ENCODE measurements at regions not wholly inside any gene's neighbourhood (a gene's known extent, or its start where the extent isn't known, plus 50 kb on each side); places are given as distances from the start of the nearest gene placed in this dataset.

DNA sequence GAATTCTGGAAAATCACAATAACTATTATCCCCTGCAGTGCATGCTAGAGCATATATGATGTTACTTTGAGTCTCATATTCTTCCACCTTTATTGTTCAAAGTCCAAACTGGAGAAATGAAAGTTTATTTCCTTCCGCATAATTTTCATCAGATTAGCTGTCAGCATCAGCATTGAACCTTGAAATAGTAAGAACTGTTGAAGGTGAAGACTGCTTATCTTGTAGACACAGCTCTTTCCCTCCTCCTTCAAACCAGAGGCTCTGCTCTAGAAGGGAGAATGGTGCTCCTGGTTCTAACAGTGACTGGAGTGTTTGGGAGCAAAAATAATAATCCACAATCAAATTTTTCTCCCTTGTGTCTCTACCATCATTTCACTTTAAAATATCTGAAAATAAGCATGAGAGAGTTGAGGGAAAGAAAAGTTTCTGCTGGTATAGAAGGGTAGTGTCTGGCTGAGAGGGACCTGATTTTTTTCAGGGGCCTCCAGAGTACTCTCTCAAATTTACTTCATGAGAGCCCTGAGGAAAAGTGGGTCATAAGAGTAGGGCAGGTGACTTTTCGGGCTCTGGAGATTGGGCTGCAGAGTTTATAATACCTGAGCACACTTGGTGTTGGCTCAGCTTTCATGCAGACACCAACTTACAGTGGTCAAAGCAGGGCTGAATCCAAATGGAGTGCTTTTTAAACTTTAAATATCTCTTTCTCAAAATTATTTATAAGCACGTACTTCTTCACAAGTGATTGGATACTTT, 170.4 kb downstream of the ZDHHC21 start:
- Histone ChIP-seq H3K36me3 (no peaks in the 10 kb centered on the region), H3K27ac (replicated peaks in 1 of 4) (no peak overlapping the region), H3K27me3 (no peaks in the 10 kb centered on the region), H3K4me3 (no peak overlapping the region), H3K4me1 (no peaks in the 10 kb centered on the region), H3K9me3 (no peaks in the 10 kb centered on the region)
- TF ChIP-seq EP300 (IDR thresholded peaks at IDR 0.05) (no peak), POLR2A (IDR thresholded peaks at IDR 0.05; ENCODE audit: low read depth) (no peak), POLR2AphosphoS5 (IDR thresholded peaks at IDR 0.05) (no peak)
- TF ChIP-seq, protein P1, sequence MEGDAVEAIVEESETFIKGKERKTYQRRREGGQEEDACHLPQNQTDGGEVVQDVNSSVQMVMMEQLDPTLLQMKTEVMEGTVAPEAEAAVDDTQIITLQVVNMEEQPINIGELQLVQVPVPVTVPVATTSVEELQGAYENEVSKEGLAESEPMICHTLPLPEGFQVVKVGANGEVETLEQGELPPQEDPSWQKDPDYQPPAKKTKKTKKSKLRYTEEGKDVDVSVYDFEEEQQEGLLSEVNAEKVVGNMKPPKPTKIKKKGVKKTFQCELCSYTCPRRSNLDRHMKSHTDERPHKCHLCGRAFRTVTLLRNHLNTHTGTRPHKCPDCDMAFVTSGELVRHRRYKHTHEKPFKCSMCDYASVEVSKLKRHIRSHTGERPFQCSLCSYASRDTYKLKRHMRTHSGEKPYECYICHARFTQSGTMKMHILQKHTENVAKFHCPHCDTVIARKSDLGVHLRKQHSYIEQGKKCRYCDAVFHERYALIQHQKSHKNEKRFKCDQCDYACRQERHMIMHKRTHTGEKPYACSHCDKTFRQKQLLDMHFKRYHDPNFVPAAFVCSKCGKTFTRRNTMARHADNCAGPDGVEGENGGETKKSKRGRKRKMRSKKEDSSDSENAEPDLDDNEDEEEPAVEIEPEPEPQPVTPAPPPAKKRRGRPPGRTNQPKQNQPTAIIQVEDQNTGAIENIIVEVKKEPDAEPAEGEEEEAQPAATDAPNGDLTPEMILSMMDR (IDR thresholded peaks at IDR 0.05) = no peak
- DNase-seq (ENCODE audit: extremely low spot score) = no peak
- intact Hi-C loops (cut with DNase I) = no loop called here
- 89% methylated on average over 3 of the region's 3 CpGs for WGBS

DNA sequence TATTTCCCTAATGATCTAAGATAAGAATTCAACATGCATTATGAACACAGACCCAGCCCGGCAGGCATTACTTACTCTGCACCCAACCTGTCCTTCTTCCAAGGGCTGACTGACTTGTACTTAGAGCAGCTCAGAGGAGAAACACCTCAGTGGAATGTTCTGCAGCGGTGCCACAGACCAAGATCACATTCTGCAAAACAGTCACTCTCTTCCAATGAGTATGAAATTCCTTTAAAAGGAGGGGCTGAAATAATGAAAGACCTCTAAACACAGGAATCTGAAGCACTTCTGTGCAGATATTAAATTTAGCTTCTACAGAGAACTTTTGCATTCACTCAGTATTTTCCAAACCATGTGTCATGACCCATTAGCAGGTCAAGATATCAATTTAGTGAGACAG, 172.9 kb downstream of the ZDHHC21 start:
- no peak overlapping the region for H3K4me3 ChIP-seq
- TF ChIP-seq, protein P1 (IDR thresholded peaks at IDR 0.05) = no peak
- TF ChIP-seq POLR2AphosphoS5 (IDR thresholded peaks at IDR 0.05) (no peak), EP300 (IDR thresholded peaks at IDR 0.05) (no peak), POLR2A (IDR thresholded peaks at IDR 0.05; ENCODE audit: low read depth) (no peak)
- H3K4me1 ChIP-seq = no peaks in the 10 kb centered on the region
- DNase-seq (ENCODE audit: extremely low spot score) = no peak
- H3K27ac ChIP-seq (replicated peaks in 1 of 4) = no peak overlapping the region
- WGBS = 90% methylated on average over 2 of the region's 2 CpGs
- H3K9me3 ChIP-seq = no peaks in the 10 kb centered on the region
- H3K27me3 ChIP-seq = no peaks in the 10 kb centered on the region
- no peaks in the 10 kb centered on the region for H3K36me3 ChIP-seq
- intact Hi-C loops (cut with DNase I) = no loop called here

DNA sequence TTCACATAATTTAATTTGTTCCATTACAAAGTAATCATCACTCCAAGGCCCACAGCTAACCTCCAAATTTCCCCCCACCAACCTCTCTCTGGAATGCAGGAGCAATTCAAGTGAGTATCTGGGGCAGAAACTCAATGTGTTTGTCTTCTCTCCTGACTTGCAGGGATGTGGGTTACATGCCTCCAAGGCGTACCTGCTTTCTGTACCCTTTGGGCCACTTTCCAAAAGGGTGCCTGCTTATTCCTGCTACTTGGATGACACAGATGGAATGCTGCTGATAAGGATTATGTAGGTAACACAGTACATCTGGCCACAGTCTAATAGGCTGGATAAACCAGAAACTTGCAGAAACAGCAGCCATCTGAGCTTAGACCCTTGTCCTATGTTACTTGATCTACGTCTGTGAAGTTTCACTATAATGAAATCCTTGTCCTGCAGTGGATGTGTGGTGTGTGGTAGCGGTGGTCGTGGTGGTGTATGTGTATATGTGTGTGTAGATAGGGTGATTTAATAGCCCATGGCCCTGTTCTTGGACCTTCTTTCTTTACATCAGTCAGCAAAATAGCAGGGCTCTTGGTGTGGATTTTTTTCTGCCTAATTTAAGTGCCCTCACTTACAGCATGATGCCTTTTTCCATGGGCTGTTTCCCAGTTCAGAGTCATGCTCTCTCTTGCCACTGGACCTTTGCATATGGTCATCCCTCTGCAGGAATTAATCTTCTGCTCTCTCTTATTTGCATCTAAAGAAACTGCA, 175.9 kb downstream of the ZDHHC21 start:
- intact Hi-C loops (cut with DNase I) = no loop called here
- Histone ChIP-seq H3K27ac (replicated peaks in 1 of 4) (no peak overlapping the region), H3K9me3 (no peaks in the 10 kb centered on the region), H3K36me3 (no peaks in the 10 kb centered on the region), H3K4me1 (no peaks in the 10 kb centered on the region), H3K4me3 (no peak overlapping the region), H3K27me3 (no peaks in the 10 kb centered on the region)
- DNase-seq (ENCODE audit: extremely low spot score) = no peak
- WGBS = 80% methylated on average over 4 of the region's 4 CpGs
- TF ChIP-seq, protein P1 (IDR thresholded peaks at IDR 0.05) = no peak
- no peak for TF ChIP-seq EP300 (IDR thresholded peaks at IDR 0.05)
- TF ChIP-seq POLR2A (IDR thresholded peaks at IDR 0.05; ENCODE audit: low read depth) = no peak
- no peak for TF ChIP-seq POLR2AphosphoS5 (IDR thresholded peaks at IDR 0.05)

DNA sequence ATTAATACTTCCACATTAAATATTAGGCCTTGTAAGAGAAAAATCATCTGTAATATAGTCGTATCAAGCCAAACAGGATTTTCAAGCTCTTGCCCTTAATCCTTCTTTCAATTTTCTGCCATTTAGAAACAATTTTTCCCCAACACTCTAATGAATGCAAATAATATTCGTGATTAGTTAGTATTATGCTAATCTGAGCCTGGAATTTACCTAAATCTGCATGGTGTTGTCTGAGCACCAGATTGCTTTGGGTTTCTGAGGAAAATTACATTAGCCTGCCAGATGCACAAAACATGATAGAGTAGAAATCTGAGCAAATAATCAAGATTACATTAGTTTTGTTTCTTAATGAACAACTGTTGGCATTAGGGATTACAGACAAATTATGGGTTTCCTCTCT, 176.6 kb downstream of the ZDHHC21 start:
- no peaks in the 10 kb centered on the region for H3K9me3 ChIP-seq
- 87% methylated on average over 2 of the region's 2 CpGs for WGBS
- H3K27me3 ChIP-seq = no peaks in the 10 kb centered on the region
- H3K4me3 ChIP-seq = no peak overlapping the region
- TF ChIP-seq, protein P1 (IDR thresholded peaks at IDR 0.05) = no peak
- intact Hi-C loops (cut with DNase I) = no loop called here
- no peak for DNase-seq (ENCODE audit: extremely low spot score)
- H3K36me3 ChIP-seq = no peaks in the 10 kb centered on the region
- no peaks in the 10 kb centered on the region for H3K4me1 ChIP-seq
- H3K27ac ChIP-seq (replicated peaks in 1 of 4) = no peak overlapping the region
